ENCODE measurements at regions not wholly inside any gene's neighbourhood (a gene's known extent, or its start where the extent isn't known, plus 50 kb on each side); places are given as distances from the start of the nearest gene placed in this dataset.
"Not testable (repeated sequence)": the region's sequence is repeated elsewhere in the genome, so short reads cannot be mapped to it uniquely, and the experiment has no call there.

DNA sequence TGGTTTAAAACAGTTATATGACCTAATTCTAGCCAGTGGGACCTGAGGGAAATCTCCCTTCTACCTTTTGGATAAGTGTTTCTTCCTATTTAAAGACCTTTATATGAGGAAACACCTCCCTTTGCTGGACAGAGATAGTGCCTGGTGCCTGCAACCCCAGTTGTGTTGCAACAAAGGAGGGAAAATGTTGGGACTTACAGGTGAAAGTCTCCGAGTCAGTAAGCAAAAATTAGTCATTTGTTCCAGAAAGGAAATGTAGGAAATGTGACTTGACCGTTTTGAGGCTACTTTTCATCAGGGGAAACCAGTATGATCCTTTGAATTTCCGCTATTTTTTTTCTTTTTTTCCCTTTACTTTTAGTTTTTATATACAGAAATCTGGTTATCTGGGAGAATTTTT lies 165.5 kb downstream of the DKK1 start:
- no peak for DNase-seq (ENCODE audit: low spot score)

DNA sequence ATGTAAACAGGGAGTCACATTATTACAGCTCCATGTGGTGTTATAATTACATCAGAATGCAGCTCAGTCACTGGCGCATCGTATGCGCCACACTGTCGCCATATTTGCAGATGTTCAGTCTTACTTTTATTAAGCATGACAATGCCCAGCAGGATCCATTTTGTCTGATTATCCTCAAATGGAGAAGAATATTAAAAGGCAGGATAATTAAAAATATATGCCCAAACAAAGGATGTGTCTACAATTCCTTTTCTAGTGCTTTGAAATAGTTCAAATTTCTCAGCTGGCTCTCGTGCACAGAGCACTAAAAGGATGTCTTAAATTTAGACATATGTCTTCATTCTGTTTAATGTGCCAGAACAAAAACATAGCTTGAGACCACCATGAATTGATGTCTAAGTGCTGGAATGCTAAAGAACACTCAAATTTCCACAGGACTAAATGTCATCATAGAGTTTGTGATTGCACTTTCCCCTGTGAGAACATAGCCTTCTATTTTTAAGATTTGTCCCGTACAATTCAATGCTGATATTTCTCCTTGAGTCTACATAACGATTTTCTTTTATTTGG lies 168.0 kb downstream of the DKK1 start:
- no peak for DNase-seq (ENCODE audit: low spot score)

DNA sequence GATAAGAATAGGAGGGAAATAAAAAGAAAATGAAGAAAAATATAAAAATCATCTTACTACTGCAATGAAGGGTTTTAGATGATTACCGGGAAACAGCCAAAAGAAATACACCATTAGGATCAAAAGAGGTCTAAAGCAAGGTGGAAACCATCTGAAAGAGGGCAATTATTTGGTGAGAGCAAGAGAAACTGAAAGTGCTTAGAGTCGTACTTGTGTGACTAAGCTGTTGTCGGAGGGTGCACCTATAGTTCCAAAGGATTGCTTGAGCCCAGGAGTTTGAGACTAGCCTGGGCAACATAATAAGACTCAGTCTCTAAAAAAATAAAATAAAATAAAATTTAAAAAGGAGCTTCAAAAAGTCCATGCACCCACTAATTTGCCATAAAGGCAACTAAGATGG lies 169.5 kb downstream of the DKK1 start:
- DNase-seq (ENCODE audit: low spot score) = no peak

DNA sequence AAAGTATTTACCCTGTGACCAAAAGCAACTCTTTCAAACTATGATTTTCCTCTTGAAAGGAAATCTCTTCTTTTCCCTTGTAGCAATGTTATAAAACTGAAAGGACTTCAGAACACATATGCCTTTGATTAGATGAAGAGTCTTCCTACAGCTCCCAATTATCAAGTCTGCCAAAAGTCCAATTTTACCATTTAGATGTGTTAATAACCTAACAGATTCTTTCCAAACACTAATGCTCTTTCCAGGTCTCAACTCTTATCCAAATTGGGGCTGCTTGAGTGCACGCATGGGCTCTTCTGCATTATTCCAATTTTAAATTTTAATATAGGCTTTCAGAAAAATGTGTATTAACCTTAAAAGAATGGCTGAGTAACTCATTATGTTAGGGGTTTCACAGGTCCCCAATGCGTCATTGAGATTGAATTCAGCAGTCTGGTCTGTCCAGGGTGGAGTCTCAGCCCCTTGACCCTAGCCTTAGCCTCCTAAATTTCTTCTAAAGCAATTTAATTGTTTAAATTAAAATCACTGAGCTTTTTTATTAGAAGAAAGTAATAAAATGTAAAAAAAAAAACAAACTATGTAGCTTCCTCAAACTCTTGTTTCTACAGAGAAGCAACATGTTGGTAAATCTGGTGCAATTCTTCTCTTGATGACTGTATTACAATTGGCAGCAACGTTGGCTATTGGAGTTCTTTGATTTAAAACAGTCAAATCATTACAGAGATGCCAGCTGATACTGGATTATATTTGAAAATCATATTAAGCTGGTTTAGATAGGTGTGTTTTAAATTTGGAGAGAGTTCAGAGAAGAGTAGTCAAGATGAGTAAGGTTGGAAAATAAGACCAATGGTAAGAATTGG lies 170.4 kb downstream of the DKK1 start:
- no peak for DNase-seq (ENCODE audit: low spot score)

DNA sequence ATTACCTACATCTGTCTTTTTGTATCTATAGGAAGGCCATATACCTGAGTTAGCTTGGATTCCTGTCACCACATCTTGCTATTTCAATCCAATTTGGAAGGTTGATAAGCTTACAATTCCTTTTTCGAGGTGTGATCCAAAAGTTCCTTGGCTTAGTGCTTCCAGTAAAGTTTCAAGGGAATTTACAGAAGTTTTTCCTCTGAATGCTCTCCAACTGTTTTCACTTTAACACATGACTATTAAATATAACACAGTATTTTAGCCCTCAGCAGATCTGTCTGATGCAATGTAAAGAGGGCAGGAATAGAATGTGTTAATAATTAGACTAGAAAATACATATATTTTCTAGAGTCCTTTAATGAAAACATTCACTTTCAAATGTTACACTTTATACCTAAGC lies 171.4 kb downstream of the DKK1 start:
- DNase-seq (ENCODE audit: low spot score) = no peak

DNA sequence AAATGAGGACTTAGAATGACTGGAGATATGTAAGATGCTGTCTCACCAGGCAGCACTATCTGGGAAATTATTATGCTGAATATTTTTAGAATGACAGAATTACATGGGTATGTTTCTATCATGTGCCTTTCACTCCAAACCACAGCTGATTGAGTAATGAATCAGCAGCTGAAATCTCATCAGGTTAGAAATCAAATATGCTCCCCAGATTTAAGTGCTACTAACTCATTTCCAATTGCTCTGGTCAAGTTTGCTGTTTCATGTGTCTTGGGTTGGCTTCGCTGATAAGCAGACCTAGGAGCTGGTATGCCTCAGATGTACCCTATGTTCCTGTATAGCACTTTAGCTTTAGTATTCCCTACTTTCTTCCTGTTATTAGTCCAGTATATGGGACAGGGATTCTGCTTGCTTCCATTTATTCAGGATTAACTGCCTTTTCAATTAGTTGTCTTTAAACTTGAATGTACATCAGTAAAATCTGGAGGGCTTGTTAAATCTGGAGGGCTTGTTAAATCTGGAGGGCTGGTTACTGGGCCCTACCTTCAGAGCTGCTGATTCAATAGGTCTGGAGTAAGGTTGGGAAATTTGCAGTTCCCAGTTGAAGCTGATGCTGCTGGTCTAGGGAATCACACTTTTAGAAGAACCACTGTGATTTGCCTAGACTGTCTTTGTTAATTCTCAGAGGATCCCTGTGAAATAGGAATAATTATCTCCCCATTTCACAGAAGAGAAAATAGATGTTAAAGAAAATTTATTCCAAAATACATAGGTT lies 172.9 kb downstream of the DKK1 start:
- no peak for DNase-seq (ENCODE audit: low spot score)

DNA sequence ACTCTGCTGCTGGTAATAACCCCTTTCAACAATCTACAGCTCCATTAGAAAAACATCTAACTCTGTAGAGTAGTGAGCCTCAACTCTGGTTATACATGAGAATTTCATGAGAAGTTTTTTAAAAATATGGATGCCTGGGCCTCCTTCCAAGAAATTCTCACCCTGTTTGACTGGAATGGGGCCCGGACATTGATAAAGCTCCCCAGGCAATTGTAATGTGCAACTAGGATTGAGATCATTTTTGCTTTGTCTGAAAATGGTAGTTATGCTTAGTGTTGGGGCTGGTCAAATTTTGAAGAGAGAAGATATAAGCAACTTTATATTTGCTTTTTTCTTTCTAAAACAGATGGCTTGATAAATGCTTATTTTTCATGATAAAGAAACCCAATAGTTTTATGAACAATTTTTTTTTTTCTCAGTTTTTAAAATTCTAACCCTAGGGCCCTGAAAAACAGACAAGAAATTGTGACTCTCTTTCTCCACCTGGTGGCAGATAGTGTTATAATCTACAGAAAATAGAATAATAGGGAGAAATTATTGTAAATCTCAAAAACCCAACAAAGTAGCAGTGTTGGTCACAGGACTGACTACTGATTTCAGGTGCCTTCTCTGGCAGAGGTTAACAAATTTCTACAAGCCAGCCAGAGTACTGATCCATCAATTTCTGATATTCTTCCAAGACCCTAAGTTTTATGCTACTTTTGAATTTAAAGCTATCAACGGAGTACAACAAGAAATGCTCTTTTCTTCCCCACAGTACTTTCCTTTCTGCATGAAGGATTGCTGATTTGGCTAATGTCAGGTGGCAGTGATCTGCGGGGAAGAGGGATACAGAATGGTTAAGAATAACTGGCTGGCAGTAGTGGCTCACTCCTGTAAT lies 174.8 kb downstream of the DKK1 start:
- no peak for DNase-seq (ENCODE audit: low spot score)

DNA sequence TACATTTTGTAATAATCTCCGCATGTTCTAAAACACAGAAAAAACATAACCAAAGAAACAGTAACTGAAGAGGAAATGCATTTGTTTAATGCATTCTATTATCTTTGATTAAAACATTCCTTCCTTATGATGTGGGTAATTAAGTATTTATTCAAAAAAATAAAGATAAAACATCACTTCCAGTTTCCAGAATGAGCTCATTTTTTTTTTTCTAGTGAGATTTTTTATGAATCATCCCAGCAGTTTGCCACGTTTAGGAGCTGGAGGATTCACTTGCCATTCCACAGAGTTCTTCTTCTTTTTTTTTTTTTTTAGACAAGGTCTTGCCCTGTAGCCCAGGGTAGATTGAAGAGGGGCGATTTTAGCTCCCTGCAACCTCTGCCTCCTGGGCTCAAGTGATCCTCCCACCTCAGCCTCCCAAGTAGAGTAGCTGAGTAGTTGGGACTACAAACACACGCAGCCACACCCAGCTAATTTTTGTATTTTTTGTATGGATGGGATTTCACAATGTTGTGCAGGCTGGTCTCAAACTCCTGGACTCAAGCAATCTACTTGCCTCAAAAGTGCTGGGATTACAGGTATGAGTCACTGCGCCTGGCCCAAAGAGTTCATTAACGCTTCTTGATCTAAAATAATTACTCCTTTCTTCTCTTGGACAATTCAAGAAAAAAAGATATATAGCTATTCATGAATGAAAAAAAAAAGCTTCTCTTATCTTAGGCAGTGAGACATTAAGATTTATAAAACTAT lies 177.3 kb downstream of the DKK1 start:
- no peak for DNase-seq (ENCODE audit: low spot score)

DNA sequence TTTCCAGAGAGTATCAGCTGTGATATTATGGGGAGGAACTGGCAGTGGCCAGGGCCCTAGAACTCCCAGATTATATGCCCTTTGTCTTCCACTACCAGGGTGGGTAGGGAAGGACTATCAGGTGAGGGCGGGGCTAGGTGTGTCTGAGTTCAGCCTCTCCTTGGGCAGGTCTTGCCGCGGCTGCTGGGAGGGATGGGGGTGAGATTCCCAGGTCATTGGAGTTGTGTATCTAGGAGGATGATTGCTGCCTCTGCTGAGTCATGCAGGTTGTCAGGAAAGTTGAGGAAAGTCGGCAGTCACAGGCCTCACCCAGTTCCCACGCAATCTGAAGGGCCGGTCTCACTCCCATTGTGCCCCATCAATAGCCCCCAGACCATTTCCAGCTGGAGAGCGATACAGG lies 185.2 kb downstream of the DKK1 start:
- DNase-seq (ENCODE audit: low spot score) = no peak

DNA sequence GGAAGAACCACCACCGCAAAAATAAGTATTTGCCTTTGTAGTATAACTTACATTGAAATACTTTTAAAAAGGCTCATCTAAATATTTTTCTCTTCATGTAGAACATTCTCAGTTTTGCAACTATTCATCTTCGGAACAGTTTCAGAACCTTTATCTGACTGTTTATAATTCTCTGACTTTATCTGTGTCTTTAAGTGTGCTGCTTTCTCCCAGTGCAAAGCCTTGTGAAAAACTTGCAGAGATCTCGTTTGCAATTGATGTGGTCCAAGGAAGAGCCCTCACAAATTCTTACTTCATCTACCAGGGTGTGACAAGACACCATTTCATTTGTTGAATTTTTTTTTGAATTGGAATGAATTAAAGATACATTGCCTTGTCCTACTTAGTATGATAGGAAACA lies 186.4 kb downstream of the DKK1 start:
- DNase-seq (ENCODE audit: low spot score) = no peak

DNA sequence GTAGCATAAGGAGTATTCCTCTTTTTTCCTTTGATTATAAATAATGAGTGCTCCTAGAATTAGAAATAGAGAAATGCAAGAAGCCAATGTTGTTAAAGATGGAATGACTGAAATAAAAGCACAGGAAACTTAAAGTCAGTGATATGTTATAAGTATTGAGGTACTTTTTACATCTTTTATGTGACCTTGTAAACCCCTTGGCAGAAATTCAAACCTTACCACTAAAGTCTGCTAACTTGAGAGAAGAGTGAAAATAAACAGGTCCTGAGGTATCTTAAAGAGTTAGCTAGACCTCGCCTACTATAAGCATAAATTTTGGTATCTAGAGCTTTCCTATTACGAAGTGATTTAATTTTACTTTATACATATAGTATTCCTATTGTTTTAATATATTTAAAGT lies 188.2 kb downstream of the DKK1 start:
- DNase-seq (ENCODE audit: low spot score) = no peak

DNA sequence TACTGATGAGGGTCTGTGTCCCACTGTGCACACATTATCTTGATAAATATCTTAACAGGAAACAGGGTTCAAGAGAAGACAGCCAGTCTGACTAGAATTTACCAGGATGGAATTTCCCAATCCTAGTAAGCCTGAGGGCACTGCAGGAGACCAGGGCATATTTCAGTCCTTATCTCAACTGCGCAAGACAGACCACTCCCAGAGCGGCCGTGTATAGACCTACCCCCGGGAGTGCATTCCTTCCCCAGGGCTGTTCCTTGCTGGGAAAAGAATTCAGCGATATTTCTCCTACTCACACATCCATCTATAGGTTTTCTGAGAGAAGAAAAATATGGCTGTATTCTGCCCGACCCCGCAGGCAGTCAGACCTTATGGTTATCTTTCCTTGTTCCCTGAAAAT lies 191.3 kb downstream of the DKK1 start:
- not testable (repeated sequence) for DNase-seq (ENCODE audit: low spot score)

DNA sequence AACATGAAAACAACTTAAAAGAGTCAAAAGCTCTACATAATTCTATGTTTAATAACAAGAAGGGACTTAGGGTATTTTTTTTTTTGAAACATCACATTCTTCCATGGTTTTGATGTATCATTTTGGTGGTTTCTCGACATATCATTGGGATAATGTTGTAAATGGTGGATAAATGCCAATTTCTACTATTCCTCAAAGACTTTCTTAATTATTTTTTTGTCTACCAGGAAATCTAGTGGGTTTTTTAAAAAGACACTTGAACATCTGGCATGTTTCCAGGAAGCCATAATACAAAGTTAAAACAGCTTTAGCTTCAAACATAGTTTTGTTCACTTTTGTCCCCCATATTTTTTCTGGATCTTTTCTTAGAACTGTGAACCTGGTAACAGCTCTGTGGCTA lies 200.4 kb downstream of the DKK1 start:
- DNase-seq (ENCODE audit: low spot score) = no peak

DNA sequence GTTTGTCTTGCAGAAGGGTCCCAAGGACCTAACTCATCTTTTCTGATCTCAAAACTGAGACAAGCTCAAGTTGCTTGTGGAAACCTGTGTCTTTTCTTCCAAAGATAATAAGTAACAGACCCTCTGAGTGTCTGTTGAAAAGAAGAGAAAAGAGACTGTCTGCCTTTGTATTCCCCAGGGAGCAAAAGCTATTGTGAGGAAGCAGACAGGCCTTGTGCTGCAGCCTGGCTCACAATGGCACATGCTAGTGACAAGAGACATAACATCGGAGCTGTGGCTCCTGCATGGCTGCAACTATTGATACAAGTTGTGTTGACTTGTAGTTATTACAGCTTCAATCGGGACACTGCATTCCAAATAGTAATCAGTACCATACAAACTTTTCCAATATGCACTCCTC lies 202.9 kb downstream of the DKK1 start:
- no peak for DNase-seq (ENCODE audit: low spot score)

DNA sequence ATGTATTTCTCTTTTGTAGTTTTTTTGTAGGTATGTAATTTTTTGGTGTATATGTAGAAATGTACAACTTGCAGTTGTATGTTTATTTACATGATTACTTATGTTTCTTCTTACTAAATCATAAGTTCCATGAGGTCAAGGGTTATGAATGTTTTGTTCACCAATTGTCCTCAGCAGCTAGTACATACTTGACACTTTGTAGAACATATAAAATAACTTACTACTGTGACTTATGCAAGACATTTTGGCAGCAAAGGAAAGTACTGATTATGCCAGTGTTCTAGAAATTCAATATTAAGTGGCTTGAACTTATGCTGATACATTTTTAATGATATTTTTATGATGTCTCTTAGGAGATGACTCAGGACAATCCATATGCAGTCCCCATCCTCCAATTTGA lies 209.6 kb downstream of the DKK1 start:
- no peak for DNase-seq (ENCODE audit: low spot score)

DNA sequence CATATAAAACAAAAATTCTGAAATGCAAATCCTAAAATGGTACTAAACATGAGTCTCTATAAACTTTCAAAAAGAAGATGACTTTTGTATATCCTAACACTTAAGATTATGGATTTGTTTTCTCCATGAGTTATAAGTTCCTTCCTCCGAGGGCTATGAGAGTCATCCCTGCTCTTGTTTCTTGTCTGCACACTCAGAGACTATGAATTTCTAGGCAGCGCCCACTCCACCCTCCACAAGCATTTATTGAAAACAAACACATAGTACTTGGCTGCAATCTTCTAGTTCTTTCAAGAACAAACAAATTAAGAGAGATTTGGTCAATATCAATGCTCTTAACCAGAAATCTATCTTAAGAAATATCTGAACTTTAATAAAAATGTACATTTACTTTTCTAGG lies 211.7 kb downstream of the DKK1 start:
- DNase-seq (ENCODE audit: low spot score) = no peak

DNA sequence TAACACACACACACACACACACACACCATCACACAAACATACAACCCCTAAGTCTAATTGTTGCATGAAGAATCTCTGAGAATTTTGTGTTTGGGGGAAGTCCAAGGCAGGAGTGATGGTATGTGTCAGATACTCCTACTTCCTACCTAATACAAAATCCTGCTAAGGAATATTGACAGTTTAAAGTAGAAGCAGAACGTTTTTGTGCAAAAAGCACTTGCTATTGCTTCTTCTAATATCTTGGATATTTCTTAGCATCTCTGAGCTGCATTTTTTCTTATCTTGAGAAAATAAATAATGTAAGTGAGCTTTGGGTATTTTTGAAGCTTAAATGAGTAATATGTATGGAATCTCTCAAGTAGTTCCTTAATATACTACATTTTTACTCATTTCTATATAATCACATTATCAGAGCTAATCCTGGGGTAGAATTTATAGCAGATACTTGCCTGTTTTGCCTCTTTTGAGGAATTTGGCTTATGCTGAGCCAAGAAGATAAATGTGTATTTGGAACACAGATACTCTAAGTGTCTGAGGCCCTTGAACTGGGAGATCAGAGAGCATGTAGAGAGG lies 212.3 kb downstream of the DKK1 start:
- DNase-seq (ENCODE audit: low spot score) = no peak

DNA sequence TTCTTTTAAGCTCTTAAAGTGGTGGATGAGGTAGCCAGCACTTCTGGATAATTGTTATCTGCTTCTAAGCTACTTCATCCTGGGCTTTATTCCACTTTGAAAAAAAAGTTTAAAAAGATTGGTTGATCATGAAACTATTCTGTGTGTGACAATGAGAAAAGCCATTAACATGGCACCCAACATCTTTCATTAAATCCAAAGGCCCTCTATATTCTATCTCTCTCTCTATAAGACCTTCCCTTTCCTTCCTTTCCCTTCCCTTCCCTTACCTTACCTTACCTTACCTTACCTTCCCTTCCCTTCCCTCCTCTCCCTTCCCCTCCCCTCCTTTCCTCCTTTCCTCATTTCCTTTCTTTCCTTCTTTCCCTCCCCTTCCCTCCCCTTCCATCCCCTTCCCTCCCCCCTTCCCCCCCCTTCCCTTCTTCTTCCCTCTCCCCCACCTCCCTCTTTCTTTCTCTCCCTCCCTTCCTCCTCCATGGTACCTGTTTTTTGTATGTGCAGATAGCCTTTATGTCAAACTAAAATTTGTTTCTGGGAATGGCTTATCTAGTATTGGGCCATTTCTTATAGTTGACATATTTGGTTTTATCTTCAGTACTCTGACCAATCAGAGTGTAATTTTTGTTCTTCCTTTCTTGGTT lies 218.7 kb downstream of the DKK1 start:
- DNase-seq (ENCODE audit: low spot score) = no peak

DNA sequence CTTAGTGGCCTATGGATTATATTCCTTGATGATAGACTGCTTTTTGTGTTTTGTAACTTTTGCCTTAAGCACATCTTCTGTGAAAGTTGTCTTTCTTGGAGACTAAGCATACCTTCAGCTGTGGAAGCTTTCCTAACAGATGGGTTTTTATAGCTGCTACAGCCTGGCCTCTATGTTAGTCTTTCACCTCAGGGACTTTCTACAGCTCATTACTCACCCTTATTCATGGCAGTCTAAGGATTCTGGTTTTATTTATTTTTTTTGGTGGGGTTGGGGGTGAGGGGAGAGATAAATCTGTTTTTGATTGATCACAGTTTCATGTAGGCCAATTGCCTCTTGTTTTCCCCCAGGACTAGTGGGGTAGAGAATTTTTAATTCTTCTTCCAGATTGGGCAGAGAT lies 219.9 kb downstream of the DKK1 start:
- DNase-seq (ENCODE audit: low spot score) = no peak

DNA sequence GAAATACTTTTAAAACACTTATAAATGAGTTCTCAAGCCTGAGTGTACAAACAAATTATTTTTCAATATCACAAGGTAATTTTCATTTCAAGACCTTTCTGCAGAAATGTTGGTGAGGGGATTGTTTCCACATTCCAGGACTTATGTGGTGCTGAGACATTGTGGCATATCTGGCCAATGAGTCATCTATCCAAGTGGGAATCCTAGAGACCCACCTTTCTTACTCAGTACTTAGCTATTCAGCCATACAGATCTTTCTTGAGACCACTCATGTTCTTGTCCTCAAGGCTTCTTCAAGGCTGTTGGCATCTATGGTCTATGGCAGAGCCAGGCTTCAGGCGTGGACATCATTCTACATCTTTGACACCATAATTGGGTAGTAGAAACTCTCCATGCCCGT lies 225.4 kb downstream of the DKK1 start:
- no peak for DNase-seq (ENCODE audit: low spot score)
